DMS153 (cell line): ENCODE measurements at regions not wholly inside any gene's neighbourhood (a gene's known extent, or its start where the extent isn't known, plus 50 kb on each side); places are given as distances from the start of the nearest gene placed in this dataset.

Experiments
- DNase-seq: peaks from one replicate; lab custom pipeline; 2025; lab: John Stamatoyannopoulos, UW

DNA sequence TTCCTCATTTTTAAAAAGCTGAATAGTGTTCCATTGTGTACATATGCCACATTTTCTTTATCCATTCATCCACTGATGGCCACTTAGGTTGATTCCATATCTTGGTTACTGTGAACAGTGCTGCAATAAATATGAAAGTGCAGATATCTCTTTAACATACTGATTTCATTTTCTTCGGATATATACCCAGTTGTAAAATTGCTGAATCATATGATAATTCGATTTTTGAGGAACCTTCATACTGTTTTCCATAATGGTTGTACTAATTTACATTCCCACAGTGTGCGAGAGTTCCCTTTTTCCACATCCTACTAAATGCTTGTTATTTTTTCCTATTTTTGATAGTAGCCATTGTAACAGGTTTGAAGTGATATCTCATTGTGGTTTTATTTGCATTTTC is 263.2 kb downstream of the STK31 start:
- no peak for DNase-seq

- no peak for DNase-seq
Observed at GRCh38 chr7:23980081-23980480, 270.1 kb downstream of the STK31 start.

- no peak for DNase-seq
Observed at GRCh38 chr7:23981314-23981713, 271.3 kb downstream of the STK31 start.

DNA sequence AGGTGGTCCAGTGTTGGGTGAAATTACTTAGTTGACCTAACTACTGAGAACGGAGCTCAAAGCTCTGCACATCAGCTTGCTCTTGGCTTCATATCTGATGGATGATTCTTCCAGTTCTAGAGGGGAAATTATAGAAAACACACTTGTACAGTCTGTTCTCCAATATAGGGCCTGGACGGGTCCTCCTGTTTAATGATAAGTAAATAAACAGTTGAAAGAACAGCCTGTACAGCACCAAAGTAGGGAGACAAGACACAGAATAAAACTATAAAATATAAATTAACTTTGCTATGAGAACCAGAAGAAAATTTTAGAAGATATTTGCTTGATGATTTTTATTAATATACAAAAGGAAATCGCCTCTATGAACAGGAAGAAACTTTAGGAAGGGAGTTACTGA is 271.7 kb downstream of the STK31 start:
- DNase-seq, result no peak

GRCh38 chr7:24005517-24005916 is 278.5 kb upstream of the NPY start:
- no peak for DNase-seq

GRCh38 chr7:24010495-24010894 is 273.5 kb upstream of the NPY start:
- no peak for DNase-seq

GRCh38 chr7:24017519-24017918 is 266.5 kb upstream of the NPY start:
- DNase-seq, result no peak

GRCh38 chr7:24018331-24018730 is 265.7 kb upstream of the NPY start:
- no peak for DNase-seq

- DNase-seq, result no peak
Observed at GRCh38 chr7:24019841-24020240, 264.1 kb upstream of the NPY start.

DNA sequence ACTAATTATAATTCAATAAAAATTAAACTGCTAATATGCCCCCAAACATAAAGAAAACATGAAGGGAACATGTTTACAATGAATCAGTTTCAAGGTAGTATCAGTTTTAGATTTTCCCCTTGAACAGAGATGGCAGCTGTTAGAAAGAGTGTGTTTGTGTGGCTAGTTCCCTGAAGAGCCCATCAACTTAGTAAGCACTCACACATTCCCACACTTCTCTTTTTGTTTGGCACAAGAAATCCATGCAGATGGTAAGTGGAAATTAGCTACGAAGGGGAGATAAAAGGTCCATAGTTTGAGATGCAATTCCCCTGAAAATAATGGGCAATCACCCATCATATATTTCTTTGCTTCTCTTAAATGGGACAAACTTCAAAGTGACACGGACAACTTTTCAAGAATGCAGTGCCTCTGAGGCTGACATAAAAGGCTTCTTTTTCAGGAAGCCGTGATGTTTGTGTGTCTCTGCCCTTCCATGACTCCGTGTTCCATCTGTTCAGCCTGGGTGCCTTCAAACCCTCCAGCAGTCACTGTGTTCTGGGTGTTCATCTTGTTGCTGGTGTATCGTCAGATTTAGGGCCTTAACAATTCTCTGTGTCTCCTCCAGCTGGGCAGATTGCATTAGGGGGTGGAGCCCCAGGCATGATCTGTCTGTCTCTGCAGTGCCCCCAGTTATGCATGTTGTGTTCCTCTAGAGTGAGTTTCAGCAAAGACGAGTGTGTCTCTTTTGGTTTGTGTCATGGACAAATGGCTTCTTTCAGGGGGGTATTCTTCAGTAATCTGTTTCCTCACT is 259.5 kb upstream of the NPY start:
- no peak for DNase-seq

- no peak for DNase-seq
Observed at GRCh38 chr7:24025094-24025493, 258.9 kb upstream of the NPY start.

DNA sequence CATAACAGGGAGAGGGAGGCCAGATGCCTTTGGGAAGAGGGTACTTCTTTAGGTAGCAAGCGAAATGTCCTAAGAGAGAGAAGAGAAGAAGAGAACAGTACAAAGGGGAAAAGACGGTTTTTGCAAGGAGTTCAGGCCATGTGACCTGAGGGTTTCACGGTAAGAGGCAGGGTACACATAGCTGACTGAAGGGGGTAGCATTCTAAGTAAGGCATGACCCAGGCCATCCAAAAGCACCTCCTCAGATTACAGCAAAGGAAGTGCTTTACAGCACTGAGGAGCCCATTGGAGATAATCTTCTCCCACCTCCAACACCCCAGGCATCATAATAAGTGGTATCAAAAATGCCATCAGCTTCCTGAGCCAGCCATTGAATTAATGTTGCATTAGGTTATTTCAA is 258.2 kb upstream of the NPY start:
- DNase-seq, result no peak

DNA sequence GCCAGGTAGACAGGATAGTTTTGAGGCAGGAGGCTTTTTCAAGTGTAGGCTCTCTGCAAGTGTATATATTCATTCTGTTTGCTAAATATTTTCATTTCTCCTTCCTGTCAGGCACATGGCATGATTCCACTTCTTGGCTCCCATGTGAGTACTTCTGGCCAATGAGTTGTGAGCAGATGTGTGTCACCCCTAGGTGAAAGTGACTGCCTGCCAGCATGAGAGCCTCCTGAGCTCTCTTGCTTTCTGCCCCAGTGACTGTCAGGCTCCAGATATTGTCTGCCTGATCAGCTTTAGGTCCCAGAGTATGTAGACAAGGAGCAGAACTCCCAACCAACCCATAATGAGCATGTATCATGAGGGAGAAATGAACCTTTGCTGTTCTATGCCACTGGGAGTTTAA is 257.6 kb upstream of the NPY start:
- no peak for DNase-seq

GRCh38 chr7:24029068-24029467 is 254.9 kb upstream of the NPY start:
- DNase-seq, result no peak

- DNase-seq, result no peak
Observed at GRCh38 chr7:24034251-24034650, 249.7 kb upstream of the NPY start.

GRCh38 chr7:24035366-24036032 is 248.5 kb upstream of the NPY start:
- no peak for DNase-seq

- no peak for DNase-seq
Observed at GRCh38 chr7:24036033-24036412, 248.0 kb upstream of the NPY start.

- DNase-seq, result no peak
Observed at GRCh38 chr7:24038993-24039392, 245.0 kb upstream of the NPY start.

DNA sequence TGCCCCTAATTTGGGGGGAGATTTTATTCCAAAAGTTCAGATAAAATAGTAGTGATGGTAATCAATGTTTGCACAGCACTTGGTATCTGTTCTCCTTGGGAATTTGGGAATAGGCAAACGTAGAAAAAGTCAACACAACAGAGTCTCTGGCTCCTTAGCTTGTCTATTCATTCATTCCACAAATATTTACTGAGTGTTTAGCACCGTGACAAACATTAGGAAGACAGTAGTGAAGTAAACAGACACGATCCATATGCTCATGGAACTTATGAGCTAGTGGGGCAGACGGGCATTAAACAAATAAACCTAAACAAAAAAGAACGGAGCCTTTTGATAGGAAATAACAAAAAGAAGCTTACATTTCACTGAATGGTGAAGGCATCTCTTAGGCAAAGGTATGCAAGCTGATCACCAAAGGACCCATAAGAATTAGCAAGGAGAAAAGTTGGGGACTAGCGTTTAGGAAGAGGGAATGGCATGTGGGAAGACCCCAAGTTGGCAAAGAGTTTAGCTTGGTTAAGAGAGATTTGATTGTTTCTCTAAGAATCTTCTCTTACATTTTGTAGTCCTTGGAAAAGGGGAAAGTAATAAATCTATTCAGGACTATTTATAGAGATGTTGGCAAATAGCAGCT is 243.9 kb upstream of the NPY start:
- DNase-seq, result no peak

DNA sequence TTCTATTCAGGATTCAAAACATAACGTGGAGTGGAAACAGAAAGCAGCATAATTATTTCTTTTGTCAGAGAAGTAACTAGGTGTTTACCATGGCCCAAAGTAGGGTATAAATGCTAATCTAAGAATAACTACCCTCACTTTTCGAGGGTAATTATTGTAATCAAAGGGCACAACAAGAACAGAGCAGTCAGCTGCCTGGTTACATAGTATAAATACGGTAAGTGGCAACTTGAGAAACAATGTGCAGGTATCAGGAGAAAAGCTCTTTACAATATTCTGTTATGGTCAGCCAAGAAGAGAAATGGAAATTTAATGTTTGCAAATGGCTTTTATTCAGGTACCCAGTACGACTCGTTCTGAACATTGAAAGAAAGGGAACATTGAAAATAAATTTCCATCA is 242.0 kb upstream of the NPY start:
- no peak for DNase-seq

DNA sequence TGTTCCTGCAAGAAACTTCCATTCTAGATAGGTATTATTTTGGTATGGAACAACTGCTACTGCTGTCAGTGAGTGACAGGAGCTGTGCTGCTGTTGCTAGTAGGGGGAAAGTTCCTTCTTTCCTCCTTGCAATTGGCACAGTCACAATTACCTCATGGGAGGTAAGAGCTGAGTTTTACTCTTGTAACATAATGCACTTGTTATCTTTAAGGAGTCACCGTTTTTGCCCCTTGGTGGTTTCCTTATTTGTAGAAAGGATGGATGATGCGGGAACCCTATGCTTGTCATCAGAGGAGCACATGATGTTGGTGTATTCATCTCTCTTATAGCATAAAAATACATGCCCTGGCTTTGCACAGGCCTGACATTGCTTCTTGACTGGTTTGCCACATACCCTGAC is 234.7 kb upstream of the NPY start:
- no peak for DNase-seq

DNA sequence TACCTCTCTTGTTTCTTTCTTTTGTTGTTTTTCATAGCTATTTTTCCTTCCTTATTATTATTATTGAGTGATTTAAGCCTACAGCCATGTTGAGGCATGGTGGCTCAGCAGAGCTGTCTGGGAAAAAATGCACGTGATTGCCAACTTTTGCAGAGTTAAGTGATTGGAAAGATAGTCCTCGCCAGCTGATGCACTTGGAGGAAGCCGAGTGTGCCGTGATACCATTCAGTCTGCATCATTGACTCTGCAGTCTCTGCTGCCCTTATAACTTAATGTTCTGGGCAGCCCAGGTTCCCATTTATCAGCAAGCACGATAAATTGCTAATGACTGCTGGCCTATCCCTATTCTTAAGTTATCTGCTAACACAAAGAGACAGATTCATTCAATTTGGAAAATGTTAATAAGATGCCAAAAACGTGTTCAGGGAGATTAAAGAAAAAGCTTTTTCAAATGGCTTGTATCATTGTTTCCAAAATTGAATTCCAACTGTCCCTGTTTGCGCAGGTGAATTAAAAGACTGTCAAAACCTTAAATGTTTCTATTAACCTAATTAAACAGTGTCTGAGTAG is 232.9 kb upstream of the NPY start:
- DNase-seq, result no peak

DNA sequence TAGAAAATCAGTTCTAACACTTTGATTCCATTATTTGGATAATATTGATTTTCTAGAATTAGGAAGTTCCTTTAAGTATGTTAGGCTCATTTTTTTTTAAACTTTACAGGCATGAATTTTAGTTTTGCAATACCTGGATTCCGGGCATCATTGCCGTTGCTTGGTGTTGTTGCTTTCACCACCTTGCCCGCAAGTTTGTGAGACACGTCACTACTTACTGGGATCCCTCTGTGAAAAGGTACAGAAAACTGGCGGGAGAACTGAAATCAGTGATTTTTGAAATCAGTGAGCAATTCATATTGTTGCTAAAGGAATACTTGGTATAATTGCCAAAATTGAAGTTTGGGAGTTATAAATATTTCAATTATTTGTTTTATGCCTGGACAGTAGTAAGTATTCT is 232.3 kb upstream of the NPY start:
- no peak for DNase-seq
